ENCODE measurements at regions not wholly inside any gene's neighbourhood (a gene's known extent, or its start where the extent isn't known, plus 50 kb on each side); places are given as distances from the start of the nearest gene placed in this dataset.

DNA sequence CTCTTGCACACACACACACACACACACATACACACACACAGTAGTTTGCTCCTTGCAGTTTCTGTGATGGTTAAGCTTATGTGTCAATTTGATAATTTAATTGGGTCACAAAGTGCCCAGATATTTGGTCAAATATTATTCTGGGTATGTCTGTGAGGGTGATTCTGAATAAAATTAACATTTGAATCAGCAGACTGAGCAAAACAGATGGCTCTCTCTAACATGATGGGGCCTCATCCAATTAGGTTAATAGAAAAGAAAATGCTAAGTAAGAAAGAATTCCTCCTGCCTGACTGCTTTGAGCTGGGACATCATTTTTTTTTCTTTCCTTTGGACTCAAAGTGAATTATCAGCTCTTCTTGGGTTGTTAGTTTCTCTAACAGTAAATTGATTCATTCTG is 191.2 kb upstream of the INTU start:
- no peak overlapping the region for H3K9ac ChIP-seq (ENCODE audit: insufficient read depth, low read length)
- H2AFZ ChIP-seq (ENCODE audit: low read length) = no peak overlapping the region
- no peaks in the 10 kb centered on the region for H3K36me3 ChIP-seq (ENCODE audit: control insufficient read depth, insufficient read depth, low read length)
- H3K4me3 ChIP-seq (replicated peaks in 1 of 4; ENCODE audit: control extremely low read depth in 1 of 4, insufficient read depth in 1 of 4, low read depth in 3 of 4, low read length in 4 of 4) = no peak overlapping the region
- no peaks in the 10 kb centered on the region for H4K20me1 ChIP-seq (ENCODE audit: control insufficient read depth, extremely low read depth, insufficient read depth, low read length)
- no peak for DNase-seq (ENCODE audit: low read depth in 2 of 2)
- no peaks in the 10 kb centered on the region for H3K4me1 ChIP-seq (ENCODE audit: control insufficient read depth, extremely low read depth, insufficient read depth, low read length)
- no peak overlapping the region for H3K4me2 ChIP-seq (ENCODE audit: extremely low read depth, insufficient read depth, low read length)
- no peaks in the 10 kb centered on the region for H3K27me3 ChIP-seq (ENCODE audit: control insufficient read depth, insufficient read depth, low read length)
- no peaks in the 10 kb centered on the region for H3K9me3 ChIP-seq (ENCODE audit: control insufficient read depth, insufficient read depth, low read depth, low read length)
- no peak for TF ChIP-seq EZH2 (IDR thresholded peaks at IDR 0.05; ENCODE audit: low read length, missing control alignments)
- TF ChIP-seq, protein P1, sequence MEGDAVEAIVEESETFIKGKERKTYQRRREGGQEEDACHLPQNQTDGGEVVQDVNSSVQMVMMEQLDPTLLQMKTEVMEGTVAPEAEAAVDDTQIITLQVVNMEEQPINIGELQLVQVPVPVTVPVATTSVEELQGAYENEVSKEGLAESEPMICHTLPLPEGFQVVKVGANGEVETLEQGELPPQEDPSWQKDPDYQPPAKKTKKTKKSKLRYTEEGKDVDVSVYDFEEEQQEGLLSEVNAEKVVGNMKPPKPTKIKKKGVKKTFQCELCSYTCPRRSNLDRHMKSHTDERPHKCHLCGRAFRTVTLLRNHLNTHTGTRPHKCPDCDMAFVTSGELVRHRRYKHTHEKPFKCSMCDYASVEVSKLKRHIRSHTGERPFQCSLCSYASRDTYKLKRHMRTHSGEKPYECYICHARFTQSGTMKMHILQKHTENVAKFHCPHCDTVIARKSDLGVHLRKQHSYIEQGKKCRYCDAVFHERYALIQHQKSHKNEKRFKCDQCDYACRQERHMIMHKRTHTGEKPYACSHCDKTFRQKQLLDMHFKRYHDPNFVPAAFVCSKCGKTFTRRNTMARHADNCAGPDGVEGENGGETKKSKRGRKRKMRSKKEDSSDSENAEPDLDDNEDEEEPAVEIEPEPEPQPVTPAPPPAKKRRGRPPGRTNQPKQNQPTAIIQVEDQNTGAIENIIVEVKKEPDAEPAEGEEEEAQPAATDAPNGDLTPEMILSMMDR (conservative IDR thresholded peaks at IDR 0.05 in 1 of 2, IDR thresholded peaks at IDR 0.05 in 1 of 2; ENCODE audit: low read depth in 1 of 2, low read length in 2 of 2) = no peak
- no peaks in the 10 kb centered on the region for H3K79me2 ChIP-seq (ENCODE audit: control insufficient read depth, insufficient read depth, low read length)
- no peak overlapping the region for H3K27ac ChIP-seq (ENCODE audit: insufficient read depth, low read length)

DNA sequence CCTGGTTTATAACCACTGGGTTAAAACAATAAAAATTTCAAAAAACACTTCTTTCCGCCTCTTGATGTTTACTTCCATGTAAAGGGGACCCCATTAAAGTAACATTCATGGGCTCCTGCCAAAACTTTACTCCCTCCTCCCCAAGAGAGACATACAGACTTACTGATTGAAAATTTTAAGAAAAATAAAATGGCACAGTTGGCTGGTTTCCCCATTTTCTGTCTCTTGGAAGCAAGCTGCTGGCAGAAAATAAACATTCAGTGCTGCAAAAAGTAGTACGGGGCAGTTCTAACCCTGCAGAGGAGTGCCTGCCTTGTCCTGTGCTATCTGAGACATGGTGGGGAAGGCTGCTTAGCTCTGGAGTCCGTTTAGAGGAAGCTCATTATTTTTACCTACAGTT is 187.3 kb upstream of the INTU start:
- Histone ChIP-seq H3K4me2 (ENCODE audit: extremely low read depth, insufficient read depth, low read length) (no peak overlapping the region), H2AFZ (ENCODE audit: low read length) (no peak overlapping the region), H3K9ac (ENCODE audit: insufficient read depth, low read length) (no peak overlapping the region), H3K27me3 (ENCODE audit: control insufficient read depth, insufficient read depth, low read length) (no peaks in the 10 kb centered on the region), H3K4me3 (replicated peaks in 1 of 4; ENCODE audit: control extremely low read depth in 1 of 4, insufficient read depth in 1 of 4, low read depth in 3 of 4, low read length in 4 of 4) (no peak overlapping the region), H3K79me2 (ENCODE audit: control insufficient read depth, insufficient read depth, low read length) (no peaks in the 10 kb centered on the region), H3K36me3 (ENCODE audit: control insufficient read depth, insufficient read depth, low read length) (no peaks in the 10 kb centered on the region), H3K9me3 (ENCODE audit: control insufficient read depth, insufficient read depth, low read depth, low read length) (no peaks in the 10 kb centered on the region), H4K20me1 (ENCODE audit: control insufficient read depth, extremely low read depth, insufficient read depth, low read length) (no peaks in the 10 kb centered on the region), H3K4me1 (ENCODE audit: control insufficient read depth, extremely low read depth, insufficient read depth, low read length) (no peaks in the 10 kb centered on the region), H3K27ac (ENCODE audit: insufficient read depth, low read length) (no peak overlapping the region)
- DNase-seq (ENCODE audit: low read depth in 2 of 2) = peak in 1 of 2 donors; percentile 15
- TF ChIP-seq, protein P1 (conservative IDR thresholded peaks at IDR 0.05 in 1 of 2, IDR thresholded peaks at IDR 0.05 in 1 of 2; ENCODE audit: low read depth in 1 of 2, low read length in 2 of 2) = no peak
- no peak for TF ChIP-seq EZH2 (IDR thresholded peaks at IDR 0.05; ENCODE audit: low read length, missing control alignments)

DNA sequence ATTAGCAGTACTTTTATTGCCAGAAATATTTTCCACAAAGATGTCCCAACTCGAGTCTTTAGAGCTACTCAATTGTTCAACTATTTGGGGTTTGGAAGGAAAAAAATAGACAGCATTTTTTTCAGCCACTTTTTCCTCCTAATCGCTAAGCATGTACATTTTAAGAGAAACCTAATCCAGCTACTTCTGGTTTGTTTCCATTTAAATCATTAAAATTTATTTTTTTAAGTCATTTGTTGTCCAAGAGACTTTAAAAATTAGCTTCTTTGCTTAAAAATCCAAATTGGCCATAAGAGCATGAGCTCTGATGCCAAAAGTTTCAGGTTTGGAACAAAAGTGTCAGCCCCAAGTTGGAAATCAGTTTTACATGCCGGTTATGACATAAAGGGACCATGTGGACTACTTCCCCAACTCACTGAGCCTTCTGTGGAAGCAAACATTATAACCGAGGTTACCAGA is 186.3 kb upstream of the INTU start:
- Histone ChIP-seq H2AFZ (ENCODE audit: low read length) (no peak overlapping the region), H3K4me3 (replicated peaks in 1 of 4; ENCODE audit: control extremely low read depth in 1 of 4, insufficient read depth in 1 of 4, low read depth in 3 of 4, low read length in 4 of 4) (no peak overlapping the region), H3K9ac (ENCODE audit: insufficient read depth, low read length) (no peak overlapping the region), H3K9me3 (ENCODE audit: control insufficient read depth, insufficient read depth, low read depth, low read length) (no peaks in the 10 kb centered on the region), H3K27ac (ENCODE audit: insufficient read depth, low read length) (no peak overlapping the region), H3K4me2 (ENCODE audit: extremely low read depth, insufficient read depth, low read length) (no peak overlapping the region), H3K36me3 (ENCODE audit: control insufficient read depth, insufficient read depth, low read length) (no peaks in the 10 kb centered on the region), H3K4me1 (ENCODE audit: control insufficient read depth, extremely low read depth, insufficient read depth, low read length) (no peaks in the 10 kb centered on the region), H4K20me1 (ENCODE audit: control insufficient read depth, extremely low read depth, insufficient read depth, low read length) (no peaks in the 10 kb centered on the region), H3K27me3 (ENCODE audit: control insufficient read depth, insufficient read depth, low read length) (no peaks in the 10 kb centered on the region), H3K79me2 (ENCODE audit: control insufficient read depth, insufficient read depth, low read length) (no peaks in the 10 kb centered on the region)
- peak in 1 of 2 donors; percentile 16 for DNase-seq (ENCODE audit: low read depth in 2 of 2)
- no peak for TF ChIP-seq EZH2 (IDR thresholded peaks at IDR 0.05; ENCODE audit: low read length, missing control alignments)
- TF ChIP-seq, protein P1 (conservative IDR thresholded peaks at IDR 0.05 in 1 of 2, IDR thresholded peaks at IDR 0.05 in 1 of 2; ENCODE audit: low read depth in 1 of 2, low read length in 2 of 2) = no peak

Data from fibroblast of lung (primary cell).